ENCODE measurements at regions not wholly inside any gene's neighbourhood (a gene's known extent, or its start where the extent isn't known, plus 50 kb on each side); places are given as distances from the start of the nearest gene placed in this dataset.
"Not testable (repeated sequence)": the region's sequence is repeated elsewhere in the genome, so short reads cannot be mapped to it uniquely, and the experiment has no call there.

GRCh38 chr2:62325398-62325797, 129.5 kb downstream of the B3GNT2 start:
- no peak for DNase-seq

GRCh38 chr2:62321380-62322289, 125.7 kb downstream of the B3GNT2 start:
- DNase-seq = no peak

DNA sequence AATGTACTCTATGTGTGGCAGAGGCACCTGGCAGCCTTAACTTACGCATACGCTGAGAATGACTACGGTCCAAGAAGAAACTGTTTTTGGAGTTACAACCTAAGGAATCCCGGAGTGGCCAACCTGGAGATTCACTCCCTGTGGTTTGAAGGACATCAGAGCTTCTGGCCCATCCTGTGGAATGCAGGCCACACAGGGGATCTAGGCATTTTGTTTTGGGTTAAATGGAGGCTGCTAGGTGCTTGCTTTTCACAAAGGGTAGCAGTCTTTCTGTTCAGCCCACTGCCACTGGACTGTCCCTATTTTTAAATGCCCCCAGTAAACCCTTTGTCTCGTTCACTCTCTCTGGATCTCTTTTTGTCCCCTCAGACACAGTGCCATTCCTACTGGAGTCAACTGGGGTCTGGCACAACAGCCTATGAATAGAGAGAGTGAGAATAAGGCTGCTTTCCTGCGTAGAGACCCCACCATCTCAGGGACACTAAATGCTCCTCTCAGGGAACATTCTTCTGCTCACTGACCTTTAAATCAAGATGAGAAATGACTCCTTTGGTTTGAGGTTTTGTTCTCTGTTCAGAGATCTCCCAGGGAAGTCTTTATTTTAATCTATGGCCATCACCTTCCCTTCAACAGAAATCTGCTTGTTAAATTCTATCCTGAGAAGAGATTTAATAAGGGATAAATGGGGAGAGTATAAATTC, 124.9 kb downstream of the B3GNT2 start:
- DNase-seq = no peak

GRCh38 chr2:62320137-62320536, 124.2 kb downstream of the B3GNT2 start:
- DNase-seq = not testable (repeated sequence)

DNA sequence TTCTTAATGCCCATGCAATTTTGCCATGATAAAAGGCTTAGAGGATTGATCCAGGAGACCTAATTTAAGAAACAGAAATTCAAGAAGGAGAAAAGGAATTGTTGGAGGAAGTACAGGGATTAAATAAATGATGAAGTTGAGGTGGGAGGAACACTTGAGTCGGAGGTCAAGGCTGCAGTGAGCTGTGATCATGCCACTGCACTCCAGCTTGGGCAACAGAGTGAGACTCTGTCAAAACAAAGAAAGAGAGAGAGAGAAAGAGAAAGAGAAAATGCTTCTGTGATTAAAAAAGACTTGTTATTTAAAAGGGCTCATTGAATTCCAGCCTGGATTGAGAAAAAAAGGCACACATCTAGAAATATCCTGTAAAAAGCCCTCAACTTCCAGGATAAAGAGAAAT, 123.2 kb downstream of the B3GNT2 start:
- DNase-seq = no peak

- DNase-seq = no peak
Observed at GRCh38 chr2:62315476-62315875, 119.6 kb downstream of the B3GNT2 start.

- no peak for DNase-seq
Observed at GRCh38 chr2:62314291-62314690, 118.4 kb downstream of the B3GNT2 start.

DNA sequence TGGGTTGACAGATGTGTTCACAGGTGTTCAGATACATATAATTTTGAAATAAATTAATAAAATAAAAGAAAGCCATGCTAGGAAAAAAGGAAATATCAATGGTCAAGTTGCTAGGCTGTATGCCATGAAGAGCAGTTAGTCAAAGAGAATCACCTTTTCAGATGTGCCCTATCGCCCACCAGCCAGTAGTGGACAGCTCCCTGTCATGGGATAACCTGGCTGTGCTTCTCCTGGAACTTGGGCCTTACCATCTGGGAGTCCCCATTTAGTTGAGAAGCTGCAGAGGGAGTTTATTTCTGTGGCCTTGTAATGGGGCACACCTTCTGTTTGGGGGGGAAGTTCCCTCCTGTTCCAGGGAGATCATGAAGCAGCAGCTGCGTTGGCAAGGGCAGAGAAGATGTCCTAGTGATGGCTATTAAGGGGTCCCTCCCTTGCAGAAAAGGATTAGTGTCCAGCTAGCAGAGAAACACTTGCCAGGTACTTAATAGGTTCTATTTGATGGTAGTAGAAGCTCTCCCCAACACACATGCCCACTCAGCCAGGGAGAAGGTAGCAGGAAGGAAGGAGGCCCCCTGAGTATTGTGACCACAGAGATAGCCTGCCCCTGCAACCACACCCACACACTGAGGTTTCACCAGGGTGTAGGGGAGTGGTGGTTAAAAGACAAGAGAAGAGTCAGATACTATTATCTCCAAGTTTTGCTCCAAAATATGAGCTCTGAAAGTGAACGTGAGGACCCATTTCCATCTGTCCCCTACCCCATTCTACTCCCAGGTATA, 117.7 kb downstream of the B3GNT2 start:
- no peak for DNase-seq

DNA sequence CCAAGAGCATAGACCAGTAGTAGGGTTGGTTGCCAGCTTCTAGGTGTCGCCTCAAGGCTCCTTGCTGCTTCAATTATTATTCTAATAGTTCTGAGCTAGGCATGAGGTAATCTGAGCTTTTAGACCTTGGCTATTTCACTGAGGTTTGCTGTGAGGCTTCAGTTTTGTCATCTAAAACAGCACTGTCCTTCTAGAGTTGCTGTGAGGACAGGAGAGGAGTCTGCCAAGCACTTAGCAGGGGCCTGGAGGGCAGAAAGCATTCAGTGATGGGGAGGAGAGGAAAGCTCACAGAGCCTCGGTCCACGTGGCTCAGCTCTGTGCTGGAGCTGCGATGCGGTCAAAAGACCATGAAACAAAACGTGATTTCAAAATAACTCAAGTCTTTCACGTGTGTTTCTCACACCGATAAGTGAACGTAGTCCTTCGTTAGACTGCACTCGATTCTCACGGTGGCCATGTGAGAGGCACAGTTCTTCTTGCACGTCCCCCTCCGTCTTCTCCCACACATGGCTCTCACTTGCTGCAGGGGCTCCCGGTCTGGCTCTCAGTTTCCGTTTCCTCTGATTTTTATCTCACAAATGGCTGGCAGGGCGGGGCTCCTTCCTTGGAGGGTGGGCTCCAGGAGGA, 113.7 kb downstream of the B3GNT2 start:
- DNase-seq = no peak

GRCh38 chr2:62309081-62309464, 113.2 kb downstream of the B3GNT2 start:
- no peak for DNase-seq

DNA sequence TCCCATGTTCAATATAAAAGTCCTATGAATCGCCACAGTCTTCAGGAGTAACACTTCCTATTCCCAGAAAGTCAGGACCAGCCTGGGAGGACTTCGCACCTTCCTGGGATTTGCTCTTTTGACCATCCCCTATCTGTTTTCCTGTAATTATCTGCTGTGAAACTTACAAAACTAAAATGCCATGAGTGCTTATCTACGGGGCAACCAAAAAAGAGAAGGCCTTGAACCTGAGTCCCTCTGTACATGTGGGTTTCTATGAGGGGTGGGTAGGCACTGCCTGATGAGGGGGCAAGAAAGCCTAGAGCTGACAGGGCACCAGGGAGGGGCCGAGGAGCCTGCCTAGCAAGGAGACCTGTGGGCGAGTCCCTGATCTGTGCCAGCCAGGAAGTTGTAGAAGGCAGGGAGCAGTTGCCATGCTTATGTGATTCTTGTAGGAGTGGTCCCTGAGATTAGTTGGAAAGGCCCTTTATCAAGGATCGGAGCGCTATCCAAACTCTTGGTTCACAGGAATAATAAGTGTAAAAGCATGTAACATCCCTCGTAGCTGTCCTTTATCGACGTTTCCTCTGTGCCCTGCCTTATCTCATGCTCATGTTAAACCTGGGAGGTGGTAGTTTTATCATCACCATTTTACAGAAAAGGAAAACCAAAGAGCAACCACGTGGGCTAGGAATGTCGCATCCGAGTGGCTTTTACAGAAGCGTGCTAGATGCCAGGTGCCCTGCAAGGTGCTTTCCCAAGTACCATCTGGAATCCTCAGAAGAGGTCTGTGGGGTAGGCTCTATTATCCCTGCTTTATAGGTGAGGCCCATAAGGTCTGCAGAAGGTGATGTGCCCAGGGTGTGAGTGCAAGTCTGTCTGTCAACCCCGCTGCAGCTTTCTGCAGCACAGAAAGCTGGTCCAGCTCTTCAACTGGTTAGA, 111.8 kb downstream of the B3GNT2 start:
- DNase-seq = no peak

DNA sequence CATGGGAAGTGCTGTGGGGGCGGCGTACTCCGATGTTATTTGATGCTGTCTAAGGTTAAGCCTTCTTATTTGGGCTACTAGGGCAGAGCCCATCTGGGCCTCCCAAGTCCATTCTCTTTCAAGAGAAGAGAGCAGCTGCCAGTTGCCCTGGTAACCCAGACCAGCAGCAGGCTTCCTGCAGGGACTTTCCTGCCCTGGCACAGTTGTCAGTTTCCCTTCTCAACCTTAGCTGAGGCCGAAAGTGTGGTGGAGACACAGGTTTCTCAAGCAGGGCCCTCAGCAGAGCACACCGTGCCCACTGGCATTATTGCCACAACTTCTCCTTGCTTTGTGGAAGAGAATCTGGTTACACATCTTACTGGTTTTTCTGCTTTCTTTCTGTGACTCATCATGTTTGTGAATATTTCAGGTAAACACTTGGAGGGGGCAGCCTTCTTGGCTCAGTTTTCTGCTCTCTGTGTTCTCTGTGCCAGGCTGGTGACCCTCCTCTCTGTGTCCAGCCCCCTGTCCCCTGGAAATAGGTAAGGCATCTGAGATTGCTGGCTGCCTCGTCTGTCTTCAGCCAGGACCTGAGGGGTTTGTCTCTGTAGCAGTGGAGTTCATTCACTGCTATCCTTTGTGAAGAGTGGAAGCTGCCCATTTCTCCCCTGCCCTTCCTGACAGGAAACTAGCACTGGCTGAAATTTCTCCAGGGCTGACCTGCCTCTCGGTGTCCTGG, 111.0 kb downstream of the B3GNT2 start:
- no peak for DNase-seq

DNA sequence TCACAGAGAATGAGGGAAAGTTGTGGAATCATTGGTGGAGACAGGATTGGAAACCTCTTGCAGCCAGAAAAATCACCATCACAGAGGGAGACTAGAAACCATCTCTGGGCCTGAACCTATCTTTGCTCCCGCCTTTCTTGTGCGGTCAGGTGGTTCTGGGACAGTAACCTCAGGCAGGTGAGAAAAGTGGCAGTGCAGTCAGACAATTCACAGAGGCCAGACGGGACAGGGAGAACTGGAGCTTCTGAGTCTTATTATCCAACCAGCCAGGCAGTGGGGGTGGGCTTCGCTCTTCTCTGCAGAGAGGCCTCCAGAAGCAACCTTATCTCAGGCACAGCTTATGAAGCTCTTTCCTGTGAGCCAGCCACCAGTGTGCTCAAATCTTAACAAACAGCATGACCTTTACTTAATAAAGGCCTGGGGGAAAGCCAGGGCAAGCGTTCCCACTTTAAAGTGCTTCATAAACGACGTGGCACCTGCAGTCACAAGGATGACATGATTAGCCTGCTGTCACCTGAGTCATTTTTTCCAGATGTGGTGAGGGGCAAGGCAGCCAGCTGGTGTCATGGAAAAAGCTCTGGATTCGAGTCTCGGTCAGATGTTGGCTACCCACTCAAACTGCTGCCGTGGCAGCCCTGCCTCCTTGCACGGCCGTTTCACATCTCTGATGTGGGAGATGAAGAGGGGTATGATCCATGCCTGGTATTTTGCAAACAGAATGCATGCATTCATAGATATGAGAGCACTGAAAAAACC, 109.7 kb downstream of the B3GNT2 start:
- no peak for DNase-seq

GRCh38 chr2:62304429-62305417, 108.8 kb downstream of the B3GNT2 start:
- peak; percentile 90 for DNase-seq

DNA sequence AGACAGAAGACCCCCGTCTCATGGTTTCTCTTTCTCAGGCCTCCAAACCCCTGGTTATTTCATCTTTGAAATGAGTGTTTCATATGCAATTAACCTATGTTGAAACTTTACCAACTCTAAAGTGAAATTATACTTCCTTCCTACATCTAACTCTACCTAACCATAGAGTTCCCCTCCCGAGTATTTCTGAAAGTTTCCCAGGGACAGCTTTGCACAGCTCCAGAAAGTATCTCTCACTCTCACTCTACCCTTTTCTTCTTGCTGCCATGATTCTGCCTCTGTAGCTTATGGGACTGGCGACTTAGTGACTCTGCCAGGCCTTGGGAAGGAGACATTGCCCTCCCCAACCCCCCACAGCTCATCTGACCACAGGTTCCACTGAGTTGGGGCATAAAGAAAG, 107.9 kb downstream of the B3GNT2 start:
- DNase-seq = peak; percentile 57

GRCh38 chr2:62302631-62303435, 106.9 kb downstream of the B3GNT2 start:
- DNase-seq = no peak

- no peak for DNase-seq
Observed at GRCh38 chr2:62300925-62301324, 105.0 kb downstream of the B3GNT2 start.

- no peak for DNase-seq
Observed at GRCh38 chr2:62297624-62298010, 101.7 kb downstream of the B3GNT2 start.

All from SIG-M5 (cell line).